HG02981 (cell line): ENCODE measurements at regions not wholly inside any gene's neighbourhood (a gene's known extent, or its start where the extent isn't known, plus 50 kb on each side); places are given as distances from the start of the nearest gene placed in this dataset.
"Not testable (repeated sequence)": the region's sequence is repeated elsewhere in the genome, so short reads cannot be mapped to it uniquely, and the experiment has no call there.

Experiments
- ATAC-seq: cut with Tn5 transposase; IDR thresholded peaks from one replicate; pipeline ENCODE4 v1.9.1; 2021; ENCODE audit warnings: mild to moderate bottlenecking, moderate library complexity; ENCODE audit not compliant: unreplicated experiment

- no peak for ATAC-seq
These were observed 63.2 kb upstream of the SNX19 start for GRCh38 chr11:130979386-130979972.

- no peak for ATAC-seq
These were observed 64.0 kb upstream of the SNX19 start for GRCh38 chr11:130980071-130980862.

GRCh38 chr11:130984241-130984640 is 68.0 kb upstream of the SNX19 start:
- not testable (repeated sequence) for ATAC-seq

- no peak for ATAC-seq
These were observed 76.5 kb upstream of the SNX19 start for GRCh38 chr11:130992788-130993187.

GRCh38 chr11:130994043-130994442 is 77.8 kb upstream of the SNX19 start:
- ATAC-seq = no peak

- no peak for ATAC-seq
These were observed 79.0 kb upstream of the SNX19 start for GRCh38 chr11:130995266-130995665.

GRCh38 chr11:130997278-130997677 is 81.0 kb upstream of the SNX19 start:
- ATAC-seq = no peak

- no peak for ATAC-seq
These were observed 82.8 kb upstream of the SNX19 start for GRCh38 chr11:130999086-130999485.

- no peak for ATAC-seq
These were observed 83.9 kb upstream of the SNX19 start for GRCh38 chr11:130999992-131000770.

- no peak for ATAC-seq
These were observed 85.9 kb upstream of the SNX19 start for GRCh38 chr11:131002145-131002544.

- ATAC-seq = no peak
These were observed 89.5 kb upstream of the SNX19 start for GRCh38 chr11:131005829-131006228.

GRCh38 chr11:131025020-131025419 is 108.7 kb upstream of the SNX19 start:
- no peak for ATAC-seq

- peak; percentile 69 for ATAC-seq
These were observed 109.3 kb upstream of the SNX19 start for GRCh38 chr11:131025421-131026125.

GRCh38 chr11:131027491-131027890 is 111.2 kb upstream of the SNX19 start:
- no peak for ATAC-seq

GRCh38 chr11:131033151-131033651 is 116.9 kb upstream of the SNX19 start:
- no peak for ATAC-seq

- ATAC-seq = no peak
These were observed 120.2 kb upstream of the SNX19 start for GRCh38 chr11:131036514-131036913.

- no peak for ATAC-seq
These were observed 121.6 kb upstream of the SNX19 start for GRCh38 chr11:131037873-131038272.

- no peak for ATAC-seq
These were observed 122.3 kb upstream of the SNX19 start for GRCh38 chr11:131038597-131038996.

- ATAC-seq = no peak
These were observed 125.2 kb upstream of the SNX19 start for GRCh38 chr11:131041331-131042040.

- ATAC-seq = no peak
These were observed 125.7 kb upstream of the SNX19 start for GRCh38 chr11:131042041-131042390.
